PC-3 (cell line): ENCODE measurements at regions not wholly inside any gene's neighbourhood (a gene's known extent, or its start where the extent isn't known, plus 50 kb on each side); places are given as distances from the start of the nearest gene placed in this dataset.

Source experiments
- ATAC-seq: fragments of 200-7000 bp; cut with Tn5 transposase; 2 replicates; pipeline ENCODE4 v1.9.1; 2020; ENCODE audit warnings: mild to moderate bottlenecking, moderate library complexity
- BruUV-seq: library from RNA; stranded (reverse); fragments of 400-500 nt; replicated peaks from 2 replicates; lab custom pipeline; 2021; lab: Mats Ljungman, UMichigan
- CTCF ChIA-PET: fragments of 300-600 bp; sonication (Branson Sonifier 250); formaldehyde crosslinking; loops from one replicate; lab custom pipeline; 2022; ENCODE audit warnings: antibody characterized with exemption; lab: Charles Lee
- POLR2A ChIA-PET: fragments of 300-600 bp; sonication (Branson Sonifier 250); formaldehyde crosslinking; loops from one replicate; lab custom pipeline; 2022; ENCODE audit warnings: antibody characterized with exemption; ENCODE audit not compliant: unreplicated experiment; lab: Charles Lee
- DNase-seq: peaks from one replicate; pipeline ENCODE4 v3.0.0-alpha.2; 2015
- H2AFZ ChIP-seq: fragments of 300-600 bp; sonication (generic); 2 replicates; pipeline ENCODE4 v1.6.0; 2016; ENCODE audit warnings: antibody characterized with exemption, low read length
- H3F3A ChIP-seq: fragments of 300-600 bp; sonication (generic); one replicate; pipeline ENCODE4 v1.6.0; 2017; ENCODE audit warnings: antibody characterized with exemption, low read length, control low read depth, mild to moderate bottlenecking; ENCODE audit not compliant: unreplicated experiment
- H3K27ac ChIP-seq: fragments of 300-600 bp; sonication (generic); 2 replicates; pipeline ENCODE4 v1.5.1; 2016; ENCODE audit warnings: mild to moderate bottlenecking, low read length
- H3K27me3 ChIP-seq: fragments of 300-600 bp; sonication (generic); 2 replicates; pipeline ENCODE4 v1.6.1; 2016; ENCODE audit warnings: low read length, mixed read lengths
- H3K36me3 ChIP-seq: fragments of 300-600 bp; sonication (generic); 2 replicates; pipeline ENCODE4 v1.6.1; 2016; ENCODE audit warnings: low read depth, mixed run types, low read length, mixed read lengths
- H3K4me1 ChIP-seq: fragments of 300-600 bp; sonication (generic); 2 replicates; pipeline ENCODE4 v1.5.1; 2016; ENCODE audit warnings: low read length; ENCODE audit not compliant: insufficient read depth
- H3K4me2 ChIP-seq: fragments of 300-600 bp; sonication (generic); 2 replicates; pipeline ENCODE4 v1.6.0; 2016; ENCODE audit warnings: low read length
- H3K4me3 ChIP-seq: fragments of 300-600 bp; sonication (generic); 2 replicates; pipeline ENCODE4 v1.5.1; 2016; ENCODE audit warnings: mild to moderate bottlenecking, low read length, mixed read lengths
- H3K79me2 ChIP-seq: fragments of 300-600 bp; sonication (generic); 2 replicates; pipeline ENCODE4 v1.6.1; 2017; ENCODE audit warnings: low read length, mixed read lengths
- H3K9ac ChIP-seq: fragments of 300-600 bp; sonication (generic); 2 replicates; pipeline ENCODE4 v1.6.0; 2016; ENCODE audit warnings: mild to moderate bottlenecking, low read length
- H3K9me2 ChIP-seq: fragments of 300-600 bp; sonication (generic); replicated peaks from 2 replicates; pipeline ENCODE4 v1.6.1; 2016; ENCODE audit warnings: mixed run types, low read length, mixed read lengths
- H3K9me3 ChIP-seq: fragments of 300-600 bp; sonication (generic); 2 replicates; pipeline ENCODE4 v1.6.1; 2016; ENCODE audit warnings: low read length, mixed read lengths
- H4K20me1 ChIP-seq: fragments of 300-600 bp; sonication (generic); 2 replicates; pipeline ENCODE4 v1.6.1; 2016; ENCODE audit warnings: low read length, mixed read lengths
- EZH2 ChIP-seq: fragments of 300-600 bp; sonication (generic); IDR thresholded peaks from one replicate; pipeline ENCODE4 v1.6.1; 2017; ENCODE audit warnings: antibody characterized with exemption, mild to moderate bottlenecking, low read length; ENCODE audit not compliant: unreplicated experiment
- EZH2phosphoT487 ChIP-seq: fragments of 300-600 bp; sonication (generic); IDR thresholded peaks from 2 replicates; pipeline ENCODE4 v1.6.1; 2018; ENCODE audit warnings: mild to moderate bottlenecking, antibody characterized with exemption, low read length, borderline replicate concordance
- intact Hi-C: fragments of 100-400 bp; cut with micrococcal nuclease; formaldehyde crosslinking; loops from 2 replicates; pipeline ENCODE4 v1.9.0; 2023
- TF ChIP-seq, protein P1 (sequence below): fragments of 300-600 bp; sonication (generic); conservative IDR thresholded peaks from 2 replicates; pipeline ENCODE4 v1.5.1; 2017; ENCODE audit warnings: antibody characterized with exemption, low read depth, mild to moderate bottlenecking, low read length

DNA sequence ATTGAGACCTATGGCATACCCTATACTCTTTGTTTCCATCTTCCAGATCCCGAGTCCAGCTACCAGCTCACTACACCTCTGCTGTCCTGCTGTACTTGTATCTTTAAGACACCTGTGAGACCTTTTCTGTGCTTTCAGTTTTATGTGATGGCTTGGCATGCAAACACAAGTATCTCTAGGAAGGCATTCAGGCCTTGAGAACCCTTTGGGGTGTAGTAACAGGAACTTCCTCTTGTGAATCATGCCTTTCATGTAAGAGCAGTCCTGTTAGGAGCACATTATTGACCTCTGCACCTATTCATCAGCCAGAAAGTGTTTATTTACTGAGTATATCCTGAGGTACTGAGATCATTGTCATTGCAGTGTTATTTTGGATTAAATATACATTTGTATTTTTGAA lies 87.0 kb upstream of the HTR2A start:
- Histone ChIP-seq H3K9me3 (no peaks in the 10 kb centered on the region), H3F3A (no peaks in the 10 kb centered on the region), H3K4me1 (peaks cover 21% of the 10 kb centered on the region), H3K27ac (peak overlapping the region; percentile 90), H3K9me2 (no peaks in the 10 kb centered on the region), H3K4me3 (no peak overlapping the region), H3K79me2 (no peaks in the 10 kb centered on the region), H3K4me2 (peak overlapping the region; percentile 41; the same call in 1 of the 2 replicates), H3K9ac (peak overlapping the region; percentile 61), H3K27me3 (no peaks in the 10 kb centered on the region), H2AFZ (peak overlapping the region; percentile 37; the same call in 1 of the 2 replicates), H3K36me3 (no peaks in the 10 kb centered on the region), H4K20me1 (no peaks in the 10 kb centered on the region)
- no peak for TF ChIP-seq EZH2
- TF ChIP-seq EZH2phosphoT487, result no peak
- TF ChIP-seq, protein P1, sequence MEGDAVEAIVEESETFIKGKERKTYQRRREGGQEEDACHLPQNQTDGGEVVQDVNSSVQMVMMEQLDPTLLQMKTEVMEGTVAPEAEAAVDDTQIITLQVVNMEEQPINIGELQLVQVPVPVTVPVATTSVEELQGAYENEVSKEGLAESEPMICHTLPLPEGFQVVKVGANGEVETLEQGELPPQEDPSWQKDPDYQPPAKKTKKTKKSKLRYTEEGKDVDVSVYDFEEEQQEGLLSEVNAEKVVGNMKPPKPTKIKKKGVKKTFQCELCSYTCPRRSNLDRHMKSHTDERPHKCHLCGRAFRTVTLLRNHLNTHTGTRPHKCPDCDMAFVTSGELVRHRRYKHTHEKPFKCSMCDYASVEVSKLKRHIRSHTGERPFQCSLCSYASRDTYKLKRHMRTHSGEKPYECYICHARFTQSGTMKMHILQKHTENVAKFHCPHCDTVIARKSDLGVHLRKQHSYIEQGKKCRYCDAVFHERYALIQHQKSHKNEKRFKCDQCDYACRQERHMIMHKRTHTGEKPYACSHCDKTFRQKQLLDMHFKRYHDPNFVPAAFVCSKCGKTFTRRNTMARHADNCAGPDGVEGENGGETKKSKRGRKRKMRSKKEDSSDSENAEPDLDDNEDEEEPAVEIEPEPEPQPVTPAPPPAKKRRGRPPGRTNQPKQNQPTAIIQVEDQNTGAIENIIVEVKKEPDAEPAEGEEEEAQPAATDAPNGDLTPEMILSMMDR, result no peak
- CTCF ChIA-PET, result interaction anchor here (0.6 kb wide), 1 partner anchor 10 kb away, joined by 3 read pairs; no protein-coding TSS in a partner anchor
- intact Hi-C loops, result loop anchor here (5.0 kb wide), 1 partner anchor 183 kb away; no protein-coding TSS in a partner anchor
- DNase-seq (peak; percentile 84), ATAC-seq (peak; percentile 100)
- BruUV-seq, result no TSS peak
- POLR2A ChIA-PET, result no interaction called here

DNA sequence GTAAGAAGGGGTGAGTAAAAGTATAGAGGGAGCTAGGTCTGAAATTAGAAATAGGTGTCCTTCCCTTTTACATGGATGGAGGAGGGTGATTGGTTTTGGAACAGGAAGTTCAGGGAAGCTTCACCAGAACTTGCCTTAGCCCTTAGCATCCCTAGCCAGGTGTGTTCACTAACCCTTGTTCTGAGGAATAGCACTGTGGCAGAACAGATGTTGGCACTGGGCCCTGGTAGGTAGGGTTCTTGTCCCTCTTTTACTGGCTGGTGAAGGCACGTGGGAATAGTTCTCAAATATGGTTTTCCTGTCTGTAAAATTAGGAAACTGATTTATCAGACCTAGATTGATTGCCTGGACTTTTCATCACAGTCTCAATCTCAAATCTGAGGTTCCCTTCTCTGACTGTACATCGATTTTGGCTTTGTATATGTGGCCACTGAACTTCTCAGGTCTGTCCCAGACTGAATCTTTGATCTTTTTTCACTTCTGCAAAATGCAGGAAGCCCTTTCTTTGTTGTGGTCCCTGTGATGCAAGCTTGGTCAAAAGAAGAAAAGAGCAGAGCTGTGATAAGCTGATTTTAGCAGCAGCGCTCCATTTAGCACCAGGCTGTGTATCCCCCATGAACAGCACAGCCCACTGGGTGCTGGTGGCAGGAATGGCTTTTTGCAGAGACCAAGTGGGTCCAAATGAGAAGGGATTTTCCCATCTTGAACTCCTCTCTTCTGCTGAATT lies 86.2 kb upstream of the HTR2A start:
- Histone ChIP-seq H3K27ac (peak overlapping the region; percentile 90), H4K20me1 (no peaks in the 10 kb centered on the region), H3K27me3 (no peaks in the 10 kb centered on the region), H3K4me1 (peaks cover 21% of the 10 kb centered on the region), H3K4me2 (0 out of 2 replicates have a peak overlapping the region, but pooled peaks have one; percentile 41), H3F3A (no peaks in the 10 kb centered on the region), H3K9me3 (no peaks in the 10 kb centered on the region), H3K4me3 (no peak overlapping the region), H3K79me2 (no peaks in the 10 kb centered on the region), H2AFZ (peak overlapping the region; percentile 37; the same call in 1 of the 2 replicates), H3K9me2 (no peaks in the 10 kb centered on the region), H3K9ac (peak overlapping the region; percentile 61), H3K36me3 (no peaks in the 10 kb centered on the region)
- DNase-seq, result no peak
- intact Hi-C loops, result loop anchor here (5.0 kb wide), 1 partner anchor 184 kb away; no protein-coding TSS in a partner anchor
- TF ChIP-seq EZH2, result no peak
- TF ChIP-seq EZH2phosphoT487, result no peak
- TF ChIP-seq, protein P1, result no peak
- CTCF ChIA-PET, result interaction anchor here (0.6 kb wide), 1 partner anchor 9 kb away, joined by 3 read pairs; no protein-coding TSS in a partner anchor
- POLR2A ChIA-PET, result no interaction called here
- no TSS peak for BruUV-seq
- ATAC-seq, result no peak

GRCh38 chr13:46975173-46975572 lies 78.3 kb upstream of the HTR2A start:
- no peak for DNase-seq
- Histone ChIP-seq H3K27ac (no peak overlapping the region), H2AFZ (no peak overlapping the region), H3K79me2 (no peaks in the 10 kb centered on the region), H3K9ac (no peak overlapping the region), H3K9me3 (no peaks in the 10 kb centered on the region), H3F3A (no peaks in the 10 kb centered on the region), H3K27me3 (no peaks in the 10 kb centered on the region), H3K4me2 (no peak overlapping the region), H3K4me3 (no peak overlapping the region), H4K20me1 (no peaks in the 10 kb centered on the region), H3K36me3 (no peaks in the 10 kb centered on the region; the same call in 1 of the 2 replicates), H3K4me1 (no peaks in the 10 kb centered on the region), H3K9me2 (no peaks in the 10 kb centered on the region)
- no peak for TF ChIP-seq EZH2
- TF ChIP-seq EZH2phosphoT487, result no peak
- TF ChIP-seq, protein P1, result no peak
- POLR2A ChIA-PET, result interaction anchor here (0.6 kb wide), 1 partner anchor 524 kb away, joined by 5 read pairs; no protein-coding TSS in a partner anchor
- no peak for ATAC-seq
- CTCF ChIA-PET, result no interaction called here
- BruUV-seq, result no TSS peak
- intact Hi-C loops, result no loop called here
